ENCODE measurements at regions not wholly inside any gene's neighbourhood (a gene's known extent, or its start where the extent isn't known, plus 50 kb on each side); places are given as distances from the start of the nearest gene placed in this dataset.

- TF ChIP-seq EZH2 (IDR thresholded peaks at IDR 0.05) (no peak), CBX3 (IDR thresholded peaks at IDR 0.05; ENCODE audit: low read depth) (no peak)
These were observed 340.1 kb downstream of the EIPR1 start (continued) for GRCh38 chr2:3037196-3038194.

- no peaks in the 10 kb centered on the region for H3K9me2 ChIP-seq (ENCODE audit: insufficient read depth)
- CTCF ChIA-PET = no interaction called here
- intact Hi-C loops (cut with micrococcal nuclease) = no loop called here
- no peaks in the 10 kb centered on the region for H4K20me1 ChIP-seq (ENCODE audit: insufficient read depth)
- no peaks in the 10 kb centered on the region for H3K36me3 ChIP-seq (ENCODE audit: control insufficient read depth in 1 of 2, insufficient read depth in 2 of 2, low read length in 2 of 2)
- no peak overlapping the region for H3K9ac ChIP-seq (ENCODE audit: low read length)
- ATAC-seq = no peak
- TF ChIP-seq ZNF274 (IDR thresholded peaks at IDR 0.05; ENCODE audit: low read depth, low read length) = no peak
- no peak for TF ChIP-seq CEBPB (IDR thresholded peaks at IDR 0.05; ENCODE audit: low read depth)
- no peak for TF ChIP-seq REST (IDR thresholded peaks at IDR 0.05; ENCODE audit: low read depth)
- TF ChIP-seq, protein P1, sequence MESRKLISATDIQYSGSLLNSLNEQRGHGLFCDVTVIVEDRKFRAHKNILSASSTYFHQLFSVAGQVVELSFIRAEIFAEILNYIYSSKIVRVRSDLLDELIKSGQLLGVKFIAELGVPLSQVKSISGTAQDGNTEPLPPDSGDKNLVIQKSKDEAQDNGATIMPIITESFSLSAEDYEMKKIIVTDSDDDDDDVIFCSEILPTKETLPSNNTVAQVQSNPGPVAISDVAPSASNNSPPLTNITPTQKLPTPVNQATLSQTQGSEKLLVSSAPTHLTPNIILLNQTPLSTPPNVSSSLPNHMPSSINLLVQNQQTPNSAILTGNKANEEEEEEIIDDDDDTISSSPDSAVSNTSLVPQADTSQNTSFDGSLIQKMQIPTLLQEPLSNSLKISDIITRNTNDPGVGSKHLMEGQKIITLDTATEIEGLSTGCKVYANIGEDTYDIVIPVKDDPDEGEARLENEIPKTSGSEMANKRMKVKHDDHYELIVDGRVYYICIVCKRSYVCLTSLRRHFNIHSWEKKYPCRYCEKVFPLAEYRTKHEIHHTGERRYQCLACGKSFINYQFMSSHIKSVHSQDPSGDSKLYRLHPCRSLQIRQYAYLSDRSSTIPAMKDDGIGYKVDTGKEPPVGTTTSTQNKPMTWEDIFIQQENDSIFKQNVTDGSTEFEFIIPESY (IDR thresholded peaks at IDR 0.05; ENCODE audit: extremely low read depth, insufficient replicate concordance, low read length) = no peak
- no peak for TF ChIP-seq CBX3 (IDR thresholded peaks at IDR 0.05; ENCODE audit: low read depth)
- TF ChIP-seq POLR2AphosphoS5 (IDR thresholded peaks at IDR 0.05; ENCODE audit: low read depth, low read length) = no peak
- TF ChIP-seq JUND (IDR thresholded peaks at IDR 0.05) = no peak
- TF ChIP-seq EGR1 (IDR thresholded peaks at IDR 0.05; ENCODE audit: low read depth) = no peak
- no peak for TF ChIP-seq MAX (IDR thresholded peaks at IDR 0.05)
- no peak for TF ChIP-seq SIN3A (IDR thresholded peaks at IDR 0.05; ENCODE audit: low read depth)
- TF ChIP-seq RAD21 (IDR thresholded peaks at IDR 0.05; ENCODE audit: low read depth) = no peak
- no peak for TF ChIP-seq SRF (IDR thresholded peaks at IDR 0.05; ENCODE audit: low read depth)
- TF ChIP-seq, protein P2, sequence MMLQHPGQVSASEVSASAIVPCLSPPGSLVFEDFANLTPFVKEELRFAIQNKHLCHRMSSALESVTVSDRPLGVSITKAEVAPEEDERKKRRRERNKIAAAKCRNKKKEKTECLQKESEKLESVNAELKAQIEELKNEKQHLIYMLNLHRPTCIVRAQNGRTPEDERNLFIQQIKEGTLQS (IDR thresholded peaks at IDR 0.05) = no peak
- TF ChIP-seq EZH2 (IDR thresholded peaks at IDR 0.05) = no peak
- no peak for TF ChIP-seq ZFX (IDR thresholded peaks at IDR 0.05)
- TF ChIP-seq ELF1 (IDR thresholded peaks at IDR 0.05; ENCODE audit: borderline replicate concordance, low read depth) = no peak
- BruUV-seq (replicated peaks) = no TSS peak
- no peak overlapping the region for H2AFZ ChIP-seq (ENCODE audit: low read depth, low read length, poor library complexity, severe bottlenecking)
- DNase-seq (ENCODE audit: low read depth, low spot score) = no peak
- no peaks in the 10 kb centered on the region for H3K9me3 ChIP-seq (ENCODE audit: control insufficient read depth in 1 of 2, insufficient read depth in 1 of 2, low read depth in 1 of 2, low read length in 2 of 2)
- POLR2A ChIA-PET = no interaction called here
- no peak overlapping the region for H3K4me2 ChIP-seq (ENCODE audit: low read length)
- no peaks in the 10 kb centered on the region for H3K4me1 ChIP-seq (ENCODE audit: control insufficient read depth in 1 of 2, insufficient read depth in 2 of 2, low read length in 2 of 2)
- 0 out of 2 replicates have a peak, but pooled peaks cover 6% of the 10 kb centered on the region for H3K27me3 ChIP-seq (ENCODE audit: insufficient read depth, low read length)
- H3K79me2 ChIP-seq (ENCODE audit: insufficient read depth, low read length) = no peaks in the 10 kb centered on the region
- H3K27ac ChIP-seq (ENCODE audit: low read depth, low read length) = no peak overlapping the region
- no peak overlapping the region for H3K4me3 ChIP-seq (replicated peaks in 1 of 2; ENCODE audit: low read depth in 1 of 2, low read length in 2 of 2)
- RAD21 ChIA-PET (ENCODE audit: low non-redundant PET in 1 of 2, low total read pairs in 2 of 2, uncharacterized antibody in 2 of 2, unreplicated experiment in 2 of 2) = no interaction called here
These were observed 341.0 kb downstream of the EIPR1 start for GRCh38 chr2:3036432-3037125.

Measured in HCT116 (cell line).